Neural cell (in vitro differentiated cells): ENCODE measurements at regions not wholly inside any gene's neighbourhood (a gene's known extent, or its start where the extent isn't known, plus 50 kb on each side); places are given as distances from the start of the nearest gene placed in this dataset.

Experiments used
- CTCF ChIP-seq: fragments of 450-650 bp; IDR thresholded peaks from 2 replicates; pipeline ENCODE4 v1.5.1; 2014; ENCODE audit warnings: antibody characterized with exemption, mild to moderate bottlenecking, moderate library complexity; ENCODE audit not compliant: poor library complexity, severe bottlenecking
- EP300 ChIP-seq: fragments of 450-650 bp; conservative IDR thresholded peaks from 2 replicates; pipeline ENCODE4 v1.6.1; 2014; ENCODE audit warnings: antibody characterized with exemption, mild to moderate bottlenecking, moderate library complexity; ENCODE audit not compliant: poor library complexity, severe bottlenecking
- EZH2 ChIP-seq: fragments of 200-600, 300-800 bp; shearing (Covaris generic), sonication (generic); IDR thresholded peaks from 2 replicates; pipeline ENCODE4 v1.6.1; 2014; ENCODE audit warnings: antibody characterized with exemption, low read length, borderline replicate concordance, mild to moderate bottlenecking; ENCODE audit not compliant: insufficient read depth, poor library complexity, severe bottlenecking
- TAF1 ChIP-seq: IDR thresholded peaks from 2 replicates; pipeline ENCODE4 v1.6.1; 2012; ENCODE audit warnings: low read depth

GRCh38 chr11:130642994-130643393 lies 194.5 kb downstream of the ADAMTS15 start:
- TF ChIP-seq EZH2, result no peak
- TF ChIP-seq CTCF, result no peak
- no peak for TF ChIP-seq EP300
- TF ChIP-seq TAF1, result no peak
